Iris pigment epithelial cell (primary cell): ENCODE measurements at regions not wholly inside any gene's neighbourhood (a gene's known extent, or its start where the extent isn't known, plus 50 kb on each side); places are given as distances from the start of the nearest gene placed in this dataset.
"Not testable (repeated sequence)": the region's sequence is repeated elsewhere in the genome, so short reads cannot be mapped to it uniquely, and the experiment has no call there.

Experiments
- DNase-seq: peaks from one replicate; pipeline ENCODE4 v3.0.0-alpha.2; 2011; ENCODE audit warnings: low read depth

DNA sequence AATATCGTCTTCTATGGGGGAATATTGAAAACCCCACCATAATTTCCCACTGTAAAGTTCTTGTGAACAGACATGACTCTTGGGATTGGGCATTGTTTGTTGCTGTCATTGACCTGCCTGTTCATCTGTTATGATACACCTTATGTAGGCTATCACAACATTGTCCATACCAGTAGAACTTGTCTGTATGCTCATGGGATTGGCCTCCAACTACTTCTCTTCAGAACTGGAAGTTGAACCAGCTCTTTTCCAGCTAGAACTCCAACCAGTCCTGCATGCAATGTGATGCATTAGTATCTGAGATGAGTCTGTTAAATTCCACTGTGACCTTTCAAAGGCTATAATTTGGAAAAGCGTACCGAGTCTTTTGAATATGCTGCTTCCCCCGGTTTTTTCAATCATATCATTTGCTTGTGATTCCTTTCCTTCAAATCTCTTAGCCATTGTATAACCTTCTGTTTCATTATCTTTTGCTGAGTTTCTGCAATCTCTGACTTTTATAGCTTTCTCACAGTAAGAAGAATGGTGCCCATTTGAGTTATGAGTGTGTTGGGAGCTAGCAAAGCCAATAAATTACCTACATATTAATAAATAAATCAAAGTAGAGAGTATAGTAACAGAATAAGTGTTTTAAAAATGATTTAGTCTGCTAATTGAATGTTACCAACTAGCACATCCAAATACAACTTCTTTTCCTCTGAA lies 101.9 kb downstream of the PLK2 start:
- DNase-seq: no peak

- peak; percentile 72 for DNase-seq
Observed at GRCh38 chr5:58357121-58357520, 102.8 kb downstream of the PLK2 start.

- no peak for DNase-seq
Observed at GRCh38 chr5:58356662-58357061, 103.2 kb downstream of the PLK2 start.

- no peak for DNase-seq
Observed at GRCh38 chr5:58354827-58355226, 105.1 kb downstream of the PLK2 start.

DNA sequence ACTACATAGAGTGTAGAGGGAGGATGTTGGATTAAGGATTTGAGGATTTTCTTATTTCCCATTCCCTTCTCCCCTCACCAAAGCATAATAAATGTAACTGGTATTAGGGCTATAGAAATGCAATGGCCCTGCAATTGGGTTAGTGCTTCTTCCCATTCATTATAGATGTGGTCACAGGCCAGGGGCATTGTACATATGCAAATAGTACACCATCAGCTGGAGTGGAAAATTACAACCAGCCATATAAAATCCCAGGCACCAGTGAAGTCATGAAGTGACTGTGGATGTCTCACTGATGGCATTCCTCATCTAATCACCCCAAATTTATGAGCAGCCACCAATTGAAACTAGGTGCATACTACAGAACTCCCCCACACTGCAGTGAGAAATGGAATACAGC lies 105.9 kb downstream of the PLK2 start:
- no peak for DNase-seq

- DNase-seq: no peak
Observed at GRCh38 chr5:58351190-58351589, 108.7 kb downstream of the PLK2 start.

- DNase-seq: peak; percentile 59
Observed at GRCh38 chr5:58348996-58349728, 110.7 kb downstream of the PLK2 start.

GRCh38 chr5:58346041-58346440 lies 113.8 kb downstream of the PLK2 start:
- DNase-seq: peak; percentile 46

DNA sequence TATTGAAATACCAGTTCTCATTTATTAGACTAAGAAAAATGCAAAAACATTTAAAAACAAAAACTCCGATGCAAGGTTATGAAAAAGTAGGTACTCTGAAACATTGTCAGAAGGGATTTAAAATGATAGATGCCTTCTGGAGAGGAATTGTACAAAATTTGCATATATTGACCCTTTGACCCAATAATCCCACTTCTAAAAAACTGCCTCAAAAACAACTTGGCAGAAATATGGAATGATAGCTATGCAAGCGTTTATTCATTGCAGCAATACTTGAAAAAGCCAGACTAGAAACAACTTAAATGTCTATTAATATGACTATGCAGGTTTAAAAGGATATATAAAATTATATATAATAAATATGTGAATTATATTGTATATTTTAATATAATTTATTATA lies 118.4 kb downstream of the PLK2 start:
- DNase-seq: peak; percentile 67

DNA sequence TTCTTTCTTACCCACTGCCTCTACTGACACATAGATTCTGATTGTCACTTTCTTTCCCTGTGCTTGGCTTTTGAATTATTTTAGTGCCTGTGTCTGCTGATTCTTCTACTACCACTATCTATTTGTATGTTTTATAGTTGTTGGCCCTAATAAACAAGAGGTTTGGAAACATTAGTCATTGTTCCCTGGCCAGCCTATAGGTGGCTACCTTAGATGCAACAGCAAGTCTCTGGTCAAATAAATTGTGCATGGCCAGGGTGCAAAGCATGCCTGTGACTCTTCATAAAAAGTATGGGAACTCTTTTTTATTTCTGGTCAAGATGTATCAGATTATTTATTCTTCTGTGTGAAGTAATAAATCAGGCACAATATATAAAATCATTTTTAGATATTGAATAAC lies 124.4 kb downstream of the PLK2 start:
- DNase-seq: peak; percentile 30

GRCh38 chr5:58334035-58334434 lies 125.9 kb downstream of the PLK2 start:
- no peak for DNase-seq

DNA sequence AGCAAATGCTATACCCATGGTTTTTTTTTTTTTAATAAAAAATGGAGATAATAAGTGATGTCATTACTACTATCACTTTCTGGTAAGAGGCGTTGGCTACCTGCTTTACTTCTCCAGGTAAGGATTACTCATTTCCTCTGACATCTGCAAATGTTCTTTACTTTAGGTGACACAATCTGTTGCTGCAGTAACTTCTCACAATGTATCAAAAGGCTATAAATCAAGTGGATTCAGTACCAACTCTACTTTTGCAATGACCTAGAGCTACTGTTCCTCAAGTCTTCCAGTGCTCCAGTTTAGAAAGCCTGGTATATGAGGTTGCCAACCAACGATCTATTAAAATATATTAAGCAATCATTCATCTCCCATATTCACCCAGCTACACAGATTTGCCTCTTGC lies 129.1 kb downstream of the PLK2 start:
- DNase-seq: no peak

- DNase-seq: no peak
Observed at GRCh38 chr5:58327289-58327688, 132.6 kb downstream of the PLK2 start.

DNA sequence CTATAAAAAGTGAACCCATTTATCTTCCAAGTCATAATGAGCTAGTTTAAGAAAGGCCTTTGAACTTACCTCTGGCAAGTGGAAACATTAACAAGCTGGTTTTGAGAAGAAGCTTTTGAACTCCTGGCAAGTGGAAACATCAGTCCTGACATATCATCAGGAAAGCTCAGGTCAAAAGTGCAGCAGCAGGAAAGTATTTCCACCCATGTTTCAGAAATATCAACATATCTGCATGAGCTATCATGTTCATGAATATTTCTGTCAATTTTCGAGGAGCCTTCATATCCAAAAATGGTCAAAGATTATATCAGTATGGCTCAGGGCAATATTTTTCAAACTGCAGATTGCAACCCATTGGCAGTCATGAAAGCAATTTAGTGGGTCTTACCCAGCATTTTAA lies 133.9 kb downstream of the PLK2 start:
- no peak for DNase-seq

DNA sequence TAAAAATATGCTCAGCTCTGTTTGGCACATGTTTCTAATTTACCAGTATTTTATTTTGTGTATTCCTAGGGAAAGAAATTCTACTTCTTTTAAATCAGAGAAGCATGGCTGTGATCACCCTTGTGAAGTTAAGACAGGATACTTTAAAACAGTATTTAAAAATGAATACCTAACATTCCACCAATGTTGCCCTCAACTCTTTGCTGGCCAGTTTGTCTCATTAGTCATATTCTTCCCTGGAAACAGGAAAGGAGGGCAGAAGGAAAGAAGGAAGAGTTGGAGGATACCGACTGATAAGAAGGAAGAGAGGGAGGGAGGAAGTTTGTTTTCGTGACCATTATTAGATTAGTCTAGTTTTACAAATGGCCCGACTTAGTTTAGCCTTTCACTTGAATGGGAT lies 137.4 kb downstream of the PLK2 start:
- peak; percentile 42 for DNase-seq

DNA sequence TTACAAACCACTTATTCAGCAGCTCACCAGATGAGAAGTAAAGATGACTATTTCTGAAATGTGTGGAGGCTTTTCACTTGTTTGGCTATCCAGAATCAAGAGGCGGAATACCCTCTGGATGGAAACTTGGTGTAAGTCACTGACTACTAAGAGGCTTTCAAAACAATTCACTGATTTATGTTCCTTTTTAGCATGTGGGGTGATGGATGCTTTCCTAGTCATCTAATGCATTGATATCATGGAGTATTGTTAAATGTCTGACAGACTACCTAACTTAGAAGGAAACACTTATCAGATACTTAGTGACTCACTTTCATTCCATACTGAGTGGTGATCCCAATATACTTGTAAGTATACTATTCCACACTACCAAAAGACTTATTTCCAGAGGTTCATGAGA lies 141.4 kb downstream of the PLK2 start:
- peak; percentile 58 for DNase-seq

DNA sequence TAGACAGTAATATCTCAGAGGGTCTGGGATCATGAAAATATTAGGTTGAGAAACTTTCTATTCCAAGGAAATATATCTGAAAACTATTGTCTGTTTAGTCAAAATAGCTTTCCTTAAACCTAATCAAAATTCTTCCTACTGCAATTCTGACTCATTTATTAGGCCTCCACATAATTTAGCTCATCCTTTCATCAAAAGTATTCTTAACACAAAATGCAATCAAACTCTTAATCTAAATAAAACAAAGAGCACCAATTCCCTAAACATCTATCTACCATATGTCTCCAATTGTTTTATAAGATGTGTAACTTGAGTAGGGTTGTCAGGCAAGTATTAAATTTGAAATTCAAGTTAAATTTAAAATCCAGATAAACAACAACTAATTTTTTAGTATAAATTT lies 142.1 kb downstream of the PLK2 start:
- DNase-seq: no peak

DNA sequence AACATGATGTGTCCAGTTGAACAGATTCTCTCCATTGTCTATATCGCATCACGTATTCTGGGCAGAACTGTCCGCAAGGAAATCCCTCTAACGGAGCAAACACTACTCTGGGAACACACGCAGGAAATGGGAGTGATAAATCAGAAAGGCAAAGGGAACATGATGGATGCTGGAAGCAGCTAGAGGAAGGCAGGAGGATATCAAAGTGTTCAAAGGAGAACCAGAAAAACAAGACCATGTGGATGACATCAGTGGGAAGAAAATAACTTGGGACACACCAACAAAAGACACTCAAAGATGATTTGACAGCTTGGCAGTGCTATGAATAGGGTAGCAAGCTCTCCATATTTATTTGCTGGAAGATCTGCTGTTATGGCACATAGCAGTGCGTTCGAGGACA lies 142.9 kb downstream of the PLK2 start:
- DNase-seq: no peak

DNA sequence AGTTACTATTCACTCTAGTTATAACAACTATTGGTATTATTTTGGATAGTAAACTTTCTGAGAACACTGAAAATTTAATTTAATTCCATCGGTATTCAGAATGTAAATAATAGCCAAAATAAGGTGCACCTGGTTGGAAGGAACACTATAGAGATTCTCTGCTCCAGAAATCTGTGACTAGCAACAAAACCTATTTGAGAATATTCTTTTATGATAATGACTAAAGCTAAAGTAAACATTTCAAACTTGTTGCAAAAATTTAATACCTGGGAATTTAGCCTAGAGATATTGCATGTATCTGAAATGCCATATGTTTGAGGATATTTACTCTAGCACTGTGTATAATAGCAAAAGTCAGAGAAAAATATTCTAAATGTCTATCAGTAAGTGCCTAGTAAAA lies 144.1 kb downstream of the PLK2 start:
- DNase-seq: no peak

DNA sequence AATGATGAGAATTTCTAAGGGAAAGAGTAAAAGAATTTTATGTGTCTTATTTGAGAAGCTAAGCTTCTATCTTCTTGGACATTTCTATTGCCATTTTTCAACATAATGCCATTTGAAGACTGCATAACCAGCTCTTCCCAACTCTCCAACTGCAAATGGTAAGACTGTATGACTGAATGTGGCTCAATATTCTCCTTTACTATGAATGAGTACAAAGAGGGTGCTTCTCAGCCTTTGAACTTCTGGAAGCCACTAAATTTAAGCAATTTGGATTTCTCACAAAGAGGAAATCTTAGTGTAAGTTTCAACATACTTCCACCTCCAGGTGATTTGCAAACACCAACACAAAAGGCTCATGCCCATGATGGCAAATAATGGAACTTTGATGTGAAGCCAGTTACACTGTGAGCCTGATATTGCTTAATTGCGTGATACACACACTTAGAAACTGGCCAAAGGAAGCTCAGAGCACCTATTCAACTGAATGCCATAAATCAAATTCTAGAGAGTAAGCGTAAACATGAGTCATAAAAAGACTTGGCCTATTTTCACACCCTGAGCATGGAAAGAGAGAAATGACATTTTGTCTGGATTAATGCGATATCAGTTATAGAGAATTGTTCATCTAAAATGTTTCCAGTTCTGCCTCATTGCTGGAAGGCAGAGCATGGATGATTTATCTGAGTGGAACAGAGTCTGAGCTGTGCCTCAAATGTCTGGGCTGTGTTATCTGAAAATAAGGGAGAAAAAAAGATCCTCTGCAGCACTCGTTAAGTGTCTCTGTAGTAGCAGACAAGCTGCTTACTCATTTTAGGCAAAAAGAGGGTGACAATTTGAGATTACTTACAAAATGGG lies 145.3 kb downstream of the PLK2 start:
- no peak for DNase-seq

- DNase-seq: no peak
Observed at GRCh38 chr5:58312299-58312698, 147.6 kb downstream of the PLK2 start.

DNA sequence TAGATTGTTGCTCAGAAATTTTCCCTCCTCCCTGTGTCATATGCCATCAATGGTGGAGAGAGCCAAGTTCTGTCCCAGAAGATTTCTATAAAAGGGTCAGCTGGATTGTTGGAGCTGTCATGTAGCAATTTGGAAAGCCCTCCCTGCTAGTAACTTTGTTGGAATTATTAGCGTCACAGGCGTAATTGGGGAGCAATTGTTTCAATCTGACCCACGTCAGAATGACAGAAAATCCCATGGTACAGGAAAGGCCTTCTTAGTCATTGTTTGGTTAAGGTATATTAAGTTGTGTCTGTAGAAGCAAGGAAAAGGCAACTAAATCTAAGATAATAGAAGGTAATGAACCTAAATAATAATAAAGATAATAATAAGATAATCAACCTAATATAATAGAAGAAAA lies 148.4 kb downstream of the PLK2 start:
- DNase-seq: no peak

GRCh38 chr5:58308384-58308783 lies 151.5 kb downstream of the PLK2 start:
- not testable (repeated sequence) for DNase-seq
